Activated CD4-positive, alpha-beta T cell treated with anti-CD3 and anti-CD28 coated beads, Interleukin-2, amount 50 U/mL, for 1 hour (primary cell): ENCODE measurements at regions not wholly inside any gene's neighbourhood (a gene's known extent, or its start where the extent isn't known, plus 50 kb on each side); places are given as distances from the start of the nearest gene placed in this dataset.
"Not testable (repeated sequence)": the region's sequence is repeated elsewhere in the genome, so short reads cannot be mapped to it uniquely, and the experiment has no call there.

ENCODE experiments used
- DNase-seq: peaks from one replicate; pipeline ENCODE4 v3.0.0-alpha.2; 2020

DNA sequence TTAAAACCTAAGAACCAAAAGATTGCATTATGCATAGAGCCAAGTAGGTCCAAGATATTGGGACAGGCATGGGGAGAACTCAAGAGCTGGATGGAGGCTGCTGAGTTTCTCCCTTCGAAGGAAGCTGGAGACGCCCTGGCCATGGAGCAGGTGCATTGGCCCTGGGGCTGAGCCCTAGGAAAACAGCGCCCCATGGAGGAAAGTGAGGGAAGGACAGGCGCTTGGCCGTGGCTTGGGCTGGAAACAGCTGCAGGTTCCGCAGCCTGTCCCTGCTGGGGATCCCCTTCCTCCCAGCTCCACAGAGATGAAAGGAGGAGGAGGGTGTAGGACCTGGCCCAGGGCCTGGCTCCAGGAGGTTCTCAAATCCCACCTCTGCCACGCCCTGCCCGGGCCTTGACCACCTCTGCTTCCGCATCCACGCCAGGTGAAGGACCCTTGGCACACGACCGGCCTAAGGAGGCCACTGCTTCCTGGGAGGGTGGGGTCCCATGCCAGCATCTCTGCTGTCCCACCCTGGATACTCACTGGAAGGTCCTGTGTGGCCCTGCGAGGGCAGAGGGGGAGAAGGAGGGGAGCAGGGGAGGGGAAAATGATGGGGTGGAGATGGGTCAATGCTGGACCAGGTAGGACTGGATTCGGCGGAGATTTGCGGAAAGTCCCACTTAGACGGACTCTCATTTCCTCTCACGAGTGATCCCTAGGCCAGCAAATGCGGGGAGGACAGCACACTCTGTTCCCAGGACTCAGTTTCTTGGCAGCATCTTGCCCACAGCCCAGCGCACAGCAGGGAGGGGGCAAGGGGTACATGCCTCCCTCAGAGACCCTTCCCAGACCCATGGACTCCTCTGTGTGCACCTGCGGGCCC lies 258.6 kb upstream of the TCERG1L start:
- no peak for DNase-seq

- no peak for DNase-seq
These were observed 259.3 kb upstream of the TCERG1L start for GRCh38 chr10:131570716-131571307.

DNA sequence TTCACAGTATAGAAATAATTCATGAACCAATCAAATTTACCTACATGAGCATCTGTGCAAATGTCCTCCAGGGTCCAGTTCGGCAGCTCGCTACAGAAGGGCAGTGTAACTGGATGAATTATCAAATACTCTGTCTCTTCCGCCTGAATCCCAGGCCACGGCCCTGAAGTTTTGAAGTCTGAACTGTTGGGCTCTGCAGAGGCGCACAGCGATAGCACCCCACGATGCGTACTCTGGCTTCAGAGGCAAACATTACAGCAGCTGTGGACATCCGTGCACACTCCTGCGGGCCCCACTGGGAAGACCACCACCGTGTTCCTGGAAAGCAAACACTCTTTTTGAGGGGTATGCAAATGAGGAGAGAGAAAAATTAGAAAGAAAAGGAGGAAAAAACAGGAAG lies 259.8 kb upstream of the TCERG1L start:
- DNase-seq: no peak

DNA sequence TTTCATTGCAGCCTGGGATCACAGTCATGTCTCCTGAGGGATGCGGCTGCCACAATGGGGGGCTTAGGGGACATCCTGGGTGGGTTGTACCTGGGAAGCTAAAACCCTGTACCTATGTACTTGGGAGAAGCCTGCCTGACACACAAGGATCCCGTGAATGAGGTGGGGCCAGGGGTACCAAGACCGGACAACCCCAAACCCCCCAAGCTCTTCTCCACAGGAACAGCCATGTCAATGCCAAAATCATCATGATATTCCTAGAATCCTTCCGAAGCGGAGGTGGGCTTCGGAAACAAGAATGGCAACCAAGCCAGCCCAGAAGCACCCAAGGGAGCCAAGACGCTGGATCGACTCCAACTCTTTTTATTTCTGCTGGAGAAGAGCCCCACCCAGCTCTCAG lies 260.3 kb upstream of the TCERG1L start:
- no peak for DNase-seq

GRCh38 chr10:131573256-131573655 lies 261.7 kb upstream of the TCERG1L start:
- DNase-seq: no peak

- DNase-seq: no peak
These were observed 262.2 kb upstream of the TCERG1L start for GRCh38 chr10:131573707-131574106.

DNA sequence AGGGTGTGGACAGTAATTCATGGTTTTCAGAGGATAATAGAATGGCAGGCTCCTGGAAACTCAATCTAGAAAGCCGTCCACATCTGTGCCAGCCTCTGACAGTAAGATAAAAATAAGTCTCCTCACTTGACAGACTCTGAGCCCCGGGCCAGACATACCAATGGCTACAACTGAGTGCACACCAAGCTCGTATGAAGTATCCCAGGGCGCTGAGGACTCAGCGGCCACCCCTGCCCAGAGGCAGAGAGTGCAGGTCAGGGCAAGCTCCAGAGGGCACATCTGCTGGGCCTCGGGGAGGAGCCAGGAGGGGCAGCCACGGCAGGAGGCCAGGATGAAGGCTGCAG lies 262.8 kb upstream of the TCERG1L start:
- no peak for DNase-seq

GRCh38 chr10:131574707-131575430 lies 263.3 kb upstream of the TCERG1L start:
- DNase-seq: no peak

- no peak for DNase-seq
These were observed 264.4 kb upstream of the TCERG1L start for GRCh38 chr10:131575877-131576276.

DNA sequence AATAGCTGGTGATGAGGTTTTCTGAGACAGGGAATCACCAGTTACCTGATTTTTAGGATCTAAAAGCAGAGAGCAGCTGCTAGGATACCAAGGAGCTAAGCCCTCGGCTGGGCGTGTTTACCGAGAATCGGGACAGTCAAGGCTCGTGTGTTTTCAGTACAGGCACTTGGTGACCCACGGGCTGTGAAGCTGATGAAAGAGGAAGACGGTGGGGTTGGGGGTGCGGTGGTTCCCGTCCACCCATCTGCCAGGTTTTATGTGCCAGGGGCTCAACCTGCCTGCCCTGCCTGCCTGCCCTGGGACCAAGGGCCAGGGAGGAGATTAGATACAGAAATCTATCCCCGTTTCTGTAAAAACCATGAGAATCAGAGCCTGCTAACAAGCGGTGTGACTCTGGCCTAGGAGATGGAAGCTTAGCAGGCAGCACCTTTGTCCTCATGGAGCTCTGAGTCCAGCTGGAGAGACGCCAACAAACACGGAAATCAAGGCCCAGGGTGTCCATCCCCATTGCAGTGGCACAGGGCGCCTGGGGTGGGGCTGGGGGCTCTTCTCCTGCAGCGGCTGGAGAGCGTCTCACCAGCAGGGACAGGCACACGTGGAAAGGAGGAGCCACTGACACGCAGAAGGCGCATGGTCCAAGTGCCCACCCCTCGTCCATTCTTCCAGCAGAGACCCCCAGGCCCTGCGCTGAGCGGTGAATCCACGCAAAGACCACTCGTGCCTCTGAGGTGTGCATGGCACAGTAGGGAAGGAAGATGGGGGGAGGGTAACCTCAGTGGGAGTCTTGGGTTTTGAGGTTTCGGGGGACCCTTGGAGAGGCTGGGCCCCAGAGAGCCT lies 265.0 kb upstream of the TCERG1L start:
- DNase-seq: no peak

DNA sequence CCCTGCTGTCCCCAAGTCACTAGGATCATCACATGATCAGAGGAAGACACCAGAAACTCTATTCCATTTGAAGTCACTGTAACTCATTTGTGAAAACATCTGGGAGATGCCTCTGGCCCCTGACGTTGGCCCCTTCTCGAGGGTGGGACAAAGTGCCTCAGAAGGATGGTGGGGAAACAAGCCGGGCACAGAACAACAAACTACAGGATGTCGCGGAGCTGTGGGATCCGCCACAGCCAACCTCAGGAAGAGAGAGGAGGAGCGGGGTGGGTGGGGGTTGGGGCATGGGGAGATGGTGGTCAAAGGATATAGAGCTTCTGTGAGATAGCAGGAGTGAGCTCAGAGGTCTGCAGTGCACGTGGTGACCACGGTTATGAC lies 265.6 kb upstream of the TCERG1L start:
- no peak for DNase-seq

DNA sequence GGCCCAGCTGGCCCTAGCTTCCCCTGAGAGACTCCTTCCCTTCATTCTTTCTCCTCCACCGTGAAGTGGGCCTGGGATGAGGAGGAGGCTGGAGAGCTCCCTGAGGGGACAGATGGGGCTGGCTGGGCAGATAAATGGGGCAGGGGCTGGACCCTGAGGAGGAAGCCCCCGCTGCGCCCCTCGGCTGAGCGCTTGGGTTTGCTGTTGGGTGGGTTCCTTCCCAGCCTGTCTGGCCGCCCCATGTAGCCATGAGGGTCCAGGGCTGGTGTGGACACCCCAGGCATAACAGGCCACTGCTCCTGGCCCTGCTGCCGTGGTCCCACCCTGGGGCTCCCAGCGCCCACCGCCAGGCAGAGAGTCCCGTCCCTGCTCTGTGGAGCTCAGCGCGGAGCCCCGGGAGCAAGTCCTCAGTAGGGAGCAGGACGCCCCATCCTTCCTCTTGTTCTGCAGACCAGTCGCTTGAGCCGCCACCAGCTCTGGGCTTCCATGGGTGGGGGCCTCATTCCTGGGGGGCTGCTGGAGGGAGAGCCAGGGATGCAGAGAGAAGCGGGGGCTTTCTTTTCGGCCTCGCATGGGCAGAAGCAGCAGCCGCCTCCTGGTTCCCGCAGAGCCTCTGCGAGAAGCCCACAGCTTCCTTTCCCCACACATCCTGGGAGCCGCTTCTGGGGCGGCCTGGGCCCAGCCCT lies 266.4 kb upstream of the TCERG1L start:
- no peak for DNase-seq

- no peak for DNase-seq
These were observed 267.0 kb upstream of the TCERG1L start for GRCh38 chr10:131578472-131578970.

DNA sequence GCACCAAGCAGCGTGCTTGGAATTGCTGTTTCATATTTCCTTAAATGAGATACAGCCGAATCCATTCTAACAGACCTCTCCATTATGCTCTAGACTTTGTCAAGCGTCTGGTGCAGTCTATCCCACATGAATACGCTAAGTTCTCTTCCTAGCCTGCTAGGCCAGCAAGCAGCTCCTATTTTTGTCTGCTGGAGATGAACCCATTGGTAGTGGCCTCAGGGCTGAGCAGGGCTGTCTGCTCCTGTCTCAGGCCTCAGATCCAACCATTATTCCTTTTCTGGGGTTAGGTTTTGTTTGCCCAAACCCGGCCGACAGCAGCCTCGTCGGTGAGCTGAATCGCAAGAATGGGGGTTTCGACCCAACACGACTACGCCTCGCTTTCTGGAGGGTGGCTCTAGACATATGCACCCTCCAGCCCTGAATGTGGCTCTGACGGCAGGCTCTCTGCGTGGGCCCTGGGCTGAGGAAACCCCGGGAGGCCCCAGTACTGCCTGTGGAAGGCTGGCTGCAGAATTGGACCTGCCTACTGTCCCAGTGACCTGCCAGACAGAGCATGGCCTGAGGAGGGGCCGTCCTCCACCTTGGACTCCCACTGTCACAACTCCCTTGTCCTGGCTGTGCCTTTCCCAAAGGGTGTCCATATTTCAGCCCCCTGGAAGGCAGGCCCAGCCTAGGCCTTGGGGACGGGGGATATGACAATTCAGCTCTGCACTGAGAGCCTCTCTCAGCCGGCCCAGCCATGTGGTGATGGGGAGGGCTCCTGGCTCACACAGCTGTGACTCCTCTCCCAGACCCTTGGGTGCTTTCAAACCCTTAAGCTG lies 267.9 kb upstream of the TCERG1L start:
- no peak for DNase-seq

DNA sequence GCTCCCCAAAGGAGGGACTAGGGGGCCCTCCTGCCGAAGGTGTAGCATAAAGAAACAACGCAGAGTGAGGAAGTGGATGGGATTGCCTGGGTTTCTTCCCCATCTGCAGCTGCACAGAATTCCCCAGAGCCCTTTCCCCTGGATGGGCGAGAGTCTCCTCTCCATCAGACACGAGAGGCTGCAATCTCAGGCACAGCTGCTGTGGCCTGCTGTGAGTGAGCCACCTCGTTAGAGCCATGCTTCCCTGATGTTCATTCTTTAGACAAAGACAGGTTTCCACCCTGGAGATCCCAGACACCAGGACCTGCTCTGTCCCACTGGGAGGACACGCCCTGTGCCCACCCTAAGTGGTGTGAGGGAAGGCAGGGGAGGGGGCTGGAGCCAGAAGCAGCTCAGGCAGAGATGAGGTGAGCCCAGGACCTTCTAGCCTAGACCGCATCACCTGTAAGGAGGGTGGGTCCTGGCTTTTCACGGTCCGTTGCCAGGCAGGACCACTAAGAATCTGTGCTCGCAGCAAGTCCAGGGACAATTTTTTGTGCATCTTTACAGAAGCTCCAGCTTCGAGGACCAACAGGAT lies 268.6 kb upstream of the TCERG1L start:
- DNase-seq: no peak

GRCh38 chr10:131580674-131581073 lies 269.2 kb upstream of the TCERG1L start:
- no peak for DNase-seq

GRCh38 chr10:131581547-131581946 lies 270.0 kb upstream of the TCERG1L start:
- not testable (repeated sequence) for DNase-seq

DNA sequence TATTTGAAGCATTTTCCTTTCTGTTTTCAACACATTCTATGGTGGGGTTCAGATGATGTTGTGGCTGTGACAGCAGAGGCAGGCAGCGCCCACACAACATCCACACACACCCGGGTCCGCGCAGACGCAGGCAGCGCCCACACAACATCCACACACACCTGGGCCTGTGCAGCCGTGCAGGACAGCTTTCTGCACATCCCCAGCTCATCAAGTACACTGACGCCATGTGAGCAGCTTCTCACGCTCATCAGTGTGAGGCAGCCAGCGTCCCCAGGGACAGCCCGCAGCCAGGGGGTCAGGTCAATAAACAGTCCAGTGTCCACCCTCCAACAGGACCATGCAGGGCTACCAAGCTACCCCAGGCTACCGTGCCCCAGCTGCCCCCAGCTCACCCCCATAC lies 272.8 kb upstream of the TCERG1L start:
- no peak for DNase-seq

DNA sequence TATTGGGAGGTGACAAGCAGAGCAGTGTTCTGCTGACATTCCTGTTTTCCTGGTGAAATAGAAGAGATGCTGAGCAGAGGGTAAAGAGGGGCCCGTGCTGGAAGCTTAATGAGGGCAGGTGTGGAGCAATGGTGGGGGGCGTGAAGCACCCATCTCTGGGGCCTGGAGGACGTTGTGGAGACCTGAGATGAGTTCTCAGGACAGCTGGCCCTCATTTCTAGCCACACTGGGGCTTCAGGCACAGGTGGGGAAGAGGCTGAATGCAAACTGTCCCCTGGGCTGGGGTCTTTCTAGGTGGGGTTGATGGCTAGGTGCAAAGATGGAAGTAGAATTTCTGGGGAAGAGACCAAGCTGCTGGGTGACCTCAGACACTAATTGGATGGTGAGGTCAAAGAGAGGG lies 274.2 kb upstream of the TCERG1L start:
- no peak for DNase-seq

DNA sequence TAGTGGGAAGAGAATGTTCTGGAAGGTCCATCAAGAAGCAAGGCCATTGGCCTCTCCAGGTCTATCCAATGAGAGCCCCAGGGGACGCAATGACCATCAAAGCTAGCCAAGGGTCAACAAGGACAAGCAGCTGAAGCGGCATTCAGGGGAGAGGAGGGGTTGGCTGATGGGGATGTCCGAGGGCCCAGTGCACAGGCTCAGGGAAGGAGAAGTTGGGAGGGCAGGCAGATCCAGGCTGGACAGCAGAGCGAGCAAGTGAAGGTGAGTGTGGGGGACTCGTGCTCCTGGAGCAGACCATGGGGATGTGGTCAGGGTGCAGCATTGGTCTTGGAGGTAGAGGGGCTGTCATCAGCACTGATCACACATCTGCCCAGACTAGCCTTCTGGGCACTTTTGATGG lies 275.4 kb upstream of the TCERG1L start:
- DNase-seq: no peak
